HL-60 (cell line): ENCODE measurements at regions not wholly inside any gene's neighbourhood (a gene's known extent, or its start where the extent isn't known, plus 50 kb on each side); places are given as distances from the start of the nearest gene placed in this dataset.
"Not testable (repeated sequence)": the region's sequence is repeated elsewhere in the genome, so short reads cannot be mapped to it uniquely, and the experiment has no call there.

Experiments used
- DNase-seq, 2 experiments: peaks; one replicate each; pipeline ENCODE4 v3.0.0-alpha.2; 2010 to 2020; ENCODE audit warnings: low read depth in 1 of 2, low spot score in 1 of 2
- H3K27ac ChIP-seq: fragments of 250-450 bp; sonication (Bioruptor Pico); replicated peaks from 2 replicates; pipeline ENCODE4 v1.5.1; 2020; ENCODE audit warnings: mild to moderate bottlenecking, moderate library complexity
- H3K27me3 ChIP-seq: fragments of 250-450 bp; sonication (Bioruptor Pico); 2 replicates; pipeline ENCODE4 v1.5.1; 2021; ENCODE audit warnings: mild to moderate bottlenecking, moderate library complexity; ENCODE audit not compliant: insufficient read depth, poor library complexity, severe bottlenecking
- H3K4me3 ChIP-seq: replicated peaks from 2 replicates; pipeline ENCODE4 v1.5.1; 2011; ENCODE audit warnings: mild to moderate bottlenecking, control low read depth, low read length; ENCODE audit not compliant: insufficient read depth
- GABPA ChIP-seq: IDR thresholded peaks from 2 replicates; pipeline ENCODE4 v1.6.1; 2012; ENCODE audit warnings: low read depth
- POLR2AphosphoS5 ChIP-seq: IDR thresholded peaks from 2 replicates; pipeline ENCODE4 v1.6.1; 2012; ENCODE audit warnings: low read depth
- SPI1 ChIP-seq: IDR thresholded peaks from 2 replicates; pipeline ENCODE4 v1.6.1; 2012; ENCODE audit warnings: low read depth, mild to moderate bottlenecking, borderline replicate concordance
- TF ChIP-seq, protein P1 (sequence below): IDR thresholded peaks from 2 replicates; pipeline ENCODE4 v1.6.1; 2012; ENCODE audit warnings: low read depth; ENCODE audit not compliant: insufficient replicate concordance
- TF ChIP-seq, protein P2 (sequence below): IDR thresholded peaks from one replicate; pipeline ENCODE4 v1.5.1; 2011; ENCODE audit warnings: low read length, control low read depth, inconsistent platforms; ENCODE audit not compliant: insufficient read depth

DNA sequence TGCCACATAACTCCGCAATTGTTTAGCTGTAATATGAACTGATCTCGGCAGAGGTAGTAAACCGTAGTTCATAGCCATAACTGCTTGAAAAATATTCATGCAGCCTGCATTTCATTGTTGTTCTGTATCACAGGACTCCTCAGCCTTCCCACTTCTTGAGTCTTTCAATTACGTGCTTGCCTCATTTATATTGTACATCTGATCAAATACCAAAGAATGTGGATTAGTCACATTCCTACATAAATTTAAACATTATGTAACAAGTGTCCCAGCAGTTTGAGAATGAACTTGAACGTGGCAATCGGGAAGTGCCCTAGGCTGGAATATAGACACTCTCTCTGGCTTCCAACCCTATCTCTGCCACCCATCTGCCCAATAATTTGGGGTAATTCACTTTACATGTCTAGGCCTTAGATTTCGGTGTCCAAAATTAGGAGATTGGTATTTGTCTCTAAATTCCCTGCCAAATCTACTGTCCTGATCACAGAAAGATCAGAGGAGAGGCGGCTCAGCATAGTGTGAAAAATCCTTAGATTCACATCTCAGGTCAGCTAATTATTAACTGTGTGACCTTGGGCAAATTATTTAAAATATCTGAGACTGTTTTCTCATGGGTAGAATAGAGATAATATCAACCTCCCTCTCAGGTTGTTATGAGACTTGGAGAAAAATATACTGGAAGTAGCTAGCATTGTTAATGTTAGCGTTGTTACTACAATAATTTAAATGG lies 215.1 kb upstream of the RFX3 start:
- TF ChIP-seq GABPA: no peak
- TF ChIP-seq, protein P1, sequence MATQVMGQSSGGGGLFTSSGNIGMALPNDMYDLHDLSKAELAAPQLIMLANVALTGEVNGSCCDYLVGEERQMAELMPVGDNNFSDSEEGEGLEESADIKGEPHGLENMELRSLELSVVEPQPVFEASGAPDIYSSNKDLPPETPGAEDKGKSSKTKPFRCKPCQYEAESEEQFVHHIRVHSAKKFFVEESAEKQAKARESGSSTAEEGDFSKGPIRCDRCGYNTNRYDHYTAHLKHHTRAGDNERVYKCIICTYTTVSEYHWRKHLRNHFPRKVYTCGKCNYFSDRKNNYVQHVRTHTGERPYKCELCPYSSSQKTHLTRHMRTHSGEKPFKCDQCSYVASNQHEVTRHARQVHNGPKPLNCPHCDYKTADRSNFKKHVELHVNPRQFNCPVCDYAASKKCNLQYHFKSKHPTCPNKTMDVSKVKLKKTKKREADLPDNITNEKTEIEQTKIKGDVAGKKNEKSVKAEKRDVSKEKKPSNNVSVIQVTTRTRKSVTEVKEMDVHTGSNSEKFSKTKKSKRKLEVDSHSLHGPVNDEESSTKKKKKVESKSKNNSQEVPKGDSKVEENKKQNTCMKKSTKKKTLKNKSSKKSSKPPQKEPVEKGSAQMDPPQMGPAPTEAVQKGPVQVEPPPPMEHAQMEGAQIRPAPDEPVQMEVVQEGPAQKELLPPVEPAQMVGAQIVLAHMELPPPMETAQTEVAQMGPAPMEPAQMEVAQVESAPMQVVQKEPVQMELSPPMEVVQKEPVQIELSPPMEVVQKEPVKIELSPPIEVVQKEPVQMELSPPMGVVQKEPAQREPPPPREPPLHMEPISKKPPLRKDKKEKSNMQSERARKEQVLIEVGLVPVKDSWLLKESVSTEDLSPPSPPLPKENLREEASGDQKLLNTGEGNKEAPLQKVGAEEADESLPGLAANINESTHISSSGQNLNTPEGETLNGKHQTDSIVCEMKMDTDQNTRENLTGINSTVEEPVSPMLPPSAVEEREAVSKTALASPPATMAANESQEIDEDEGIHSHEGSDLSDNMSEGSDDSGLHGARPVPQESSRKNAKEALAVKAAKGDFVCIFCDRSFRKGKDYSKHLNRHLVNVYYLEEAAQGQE: no peak
- TF ChIP-seq SPI1: no peak
- TF ChIP-seq, protein P2, sequence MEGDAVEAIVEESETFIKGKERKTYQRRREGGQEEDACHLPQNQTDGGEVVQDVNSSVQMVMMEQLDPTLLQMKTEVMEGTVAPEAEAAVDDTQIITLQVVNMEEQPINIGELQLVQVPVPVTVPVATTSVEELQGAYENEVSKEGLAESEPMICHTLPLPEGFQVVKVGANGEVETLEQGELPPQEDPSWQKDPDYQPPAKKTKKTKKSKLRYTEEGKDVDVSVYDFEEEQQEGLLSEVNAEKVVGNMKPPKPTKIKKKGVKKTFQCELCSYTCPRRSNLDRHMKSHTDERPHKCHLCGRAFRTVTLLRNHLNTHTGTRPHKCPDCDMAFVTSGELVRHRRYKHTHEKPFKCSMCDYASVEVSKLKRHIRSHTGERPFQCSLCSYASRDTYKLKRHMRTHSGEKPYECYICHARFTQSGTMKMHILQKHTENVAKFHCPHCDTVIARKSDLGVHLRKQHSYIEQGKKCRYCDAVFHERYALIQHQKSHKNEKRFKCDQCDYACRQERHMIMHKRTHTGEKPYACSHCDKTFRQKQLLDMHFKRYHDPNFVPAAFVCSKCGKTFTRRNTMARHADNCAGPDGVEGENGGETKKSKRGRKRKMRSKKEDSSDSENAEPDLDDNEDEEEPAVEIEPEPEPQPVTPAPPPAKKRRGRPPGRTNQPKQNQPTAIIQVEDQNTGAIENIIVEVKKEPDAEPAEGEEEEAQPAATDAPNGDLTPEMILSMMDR: no peak
- TF ChIP-seq POLR2AphosphoS5: no peak
- DNase-seq: no peak
- no peak overlapping the region for H3K27ac ChIP-seq
- H3K27me3 ChIP-seq: no peaks in the 10 kb centered on the region
- no peak overlapping the region for H3K4me3 ChIP-seq

DNA sequence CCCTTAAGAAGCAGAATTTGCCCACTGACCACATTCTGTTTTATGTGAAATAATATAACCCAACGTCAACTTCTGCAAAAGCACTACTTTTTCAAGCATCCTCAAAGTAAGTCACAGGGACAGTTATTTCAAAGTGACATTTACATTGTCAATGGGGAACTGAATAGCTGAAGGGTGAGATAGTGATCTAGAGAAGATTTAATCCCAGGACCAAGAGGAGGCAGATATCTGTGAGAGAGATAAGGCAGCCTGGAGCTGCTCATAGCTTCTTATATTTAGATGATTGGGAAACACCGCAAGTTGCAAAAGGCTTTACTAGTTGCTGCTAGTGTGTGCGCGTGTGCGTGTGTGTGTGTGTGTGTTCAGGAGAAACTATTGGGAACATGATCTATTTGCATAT lies 210.4 kb upstream of the RFX3 start:
- peak; percentile 60 to 85 for DNase-seq
- no peak overlapping the region for H3K4me3 ChIP-seq
- H3K27ac ChIP-seq: peak overlapping the region; percentile 70

DNA sequence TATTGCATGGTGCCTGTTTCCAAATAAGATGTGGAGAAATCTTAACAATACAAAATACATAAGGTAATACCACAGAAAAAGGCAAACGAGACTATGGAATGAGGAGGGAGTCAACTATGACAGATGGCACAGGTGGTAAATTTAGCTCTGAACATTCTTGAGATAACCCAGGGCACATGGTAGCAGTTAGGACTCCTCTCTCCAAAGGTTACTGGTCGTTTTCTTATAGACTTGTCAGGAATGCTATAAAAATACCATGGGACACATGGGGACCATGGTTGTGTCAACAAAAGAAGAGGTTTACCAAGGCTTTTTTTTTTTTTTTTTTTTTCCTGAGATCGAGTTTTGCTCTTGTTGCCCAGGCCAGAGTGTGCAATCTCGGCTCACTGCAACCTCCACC lies 209.4 kb upstream of the RFX3 start:
- TF ChIP-seq, protein P1: no peak
- TF ChIP-seq SPI1 (no peak), GABPA (no peak), POLR2AphosphoS5 (no peak)
- TF ChIP-seq, protein P2: no peak
- no peak for DNase-seq
- Histone ChIP-seq H3K4me3 (no peak overlapping the region), H3K27me3 (no peaks in the 10 kb centered on the region), H3K27ac (peak overlapping the region; percentile 63)

More for the DNA sequence above, 210.4 kb upstream of the RFX3 start:
- no peaks in the 10 kb centered on the region for H3K27me3 ChIP-seq
- TF ChIP-seq, protein P2: no peak
- TF ChIP-seq POLR2AphosphoS5: peak; percentile 52
- TF ChIP-seq SPI1: peak; percentile 73; the same call in 1 of the 2 replicates

DNA sequence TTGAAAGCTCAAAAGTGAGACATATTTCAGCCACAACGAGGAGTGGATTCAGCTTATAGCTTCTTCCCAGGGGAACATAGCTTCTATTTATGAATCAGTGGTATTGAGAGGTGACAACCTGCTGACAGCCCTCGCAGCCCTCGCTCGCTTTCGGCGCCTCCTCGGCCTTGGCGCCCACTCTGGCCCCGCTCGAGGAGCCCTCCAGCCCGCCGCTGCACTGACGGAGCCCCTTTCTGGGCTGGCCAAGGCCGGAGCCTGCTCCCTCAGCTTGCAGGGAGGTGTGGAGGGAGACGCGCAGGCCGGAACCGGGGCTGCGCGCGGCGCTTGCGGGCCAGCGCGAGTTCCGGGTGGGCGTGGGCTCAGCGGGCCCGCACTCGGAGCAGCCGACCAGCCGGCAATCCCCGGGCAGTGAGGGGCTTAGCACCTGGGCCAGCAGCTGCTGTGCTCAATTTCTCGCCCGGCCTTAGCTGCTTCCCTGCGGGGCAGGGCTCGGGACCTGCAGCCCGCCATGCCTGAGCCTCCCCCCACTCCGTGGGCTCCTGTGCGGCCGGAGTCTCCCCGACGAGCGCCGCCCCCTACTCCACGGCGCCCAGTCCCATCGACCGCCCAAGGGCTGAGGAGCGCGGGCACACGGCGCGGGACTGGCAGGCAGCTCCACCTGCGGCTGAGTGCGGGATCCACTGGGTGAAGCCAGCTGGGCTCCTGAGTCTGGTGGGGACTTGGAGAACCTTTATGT lies 207.9 kb upstream of the RFX3 start:
- not testable (repeated sequence) for DNase-seq, H3K4me3 ChIP-seq, H3K27me3 ChIP-seq, H3K27ac ChIP-seq
